ENCODE measurements at regions not wholly inside any gene's neighbourhood (a gene's known extent, or its start where the extent isn't known, plus 50 kb on each side); places are given as distances from the start of the nearest gene placed in this dataset.

- DNase-seq (ENCODE audit: low spot score), result no peak
Measured at GRCh38 chr6:101296169-101296960, 97.1 kb upstream of the GRIK2 start.

- DNase-seq (ENCODE audit: low spot score), result no peak
Measured at GRCh38 chr6:101302593-101302992, 90.9 kb upstream of the GRIK2 start.

GRCh38 chr6:101303495-101303894, 90.0 kb upstream of the GRIK2 start:
- no peak for DNase-seq (ENCODE audit: low spot score)

- no peak for DNase-seq (ENCODE audit: low spot score)
Measured at GRCh38 chr6:101312652-101313051, 80.9 kb upstream of the GRIK2 start.

GRCh38 chr6:101322921-101323320, 70.6 kb upstream of the GRIK2 start:
- no peak for DNase-seq (ENCODE audit: low spot score)

GRCh38 chr6:101326411-101326810, 67.1 kb upstream of the GRIK2 start:
- no peak for DNase-seq (ENCODE audit: low spot score)

GRCh38 chr6:101341926-101342325, 51.6 kb upstream of the GRIK2 start:
- DNase-seq (ENCODE audit: low spot score), result no peak

All from COLO829 (cell line).